ENCODE measurements at regions not wholly inside any gene's neighbourhood (a gene's known extent, or its start where the extent isn't known, plus 50 kb on each side); places are given as distances from the start of the nearest gene placed in this dataset.

DNA sequence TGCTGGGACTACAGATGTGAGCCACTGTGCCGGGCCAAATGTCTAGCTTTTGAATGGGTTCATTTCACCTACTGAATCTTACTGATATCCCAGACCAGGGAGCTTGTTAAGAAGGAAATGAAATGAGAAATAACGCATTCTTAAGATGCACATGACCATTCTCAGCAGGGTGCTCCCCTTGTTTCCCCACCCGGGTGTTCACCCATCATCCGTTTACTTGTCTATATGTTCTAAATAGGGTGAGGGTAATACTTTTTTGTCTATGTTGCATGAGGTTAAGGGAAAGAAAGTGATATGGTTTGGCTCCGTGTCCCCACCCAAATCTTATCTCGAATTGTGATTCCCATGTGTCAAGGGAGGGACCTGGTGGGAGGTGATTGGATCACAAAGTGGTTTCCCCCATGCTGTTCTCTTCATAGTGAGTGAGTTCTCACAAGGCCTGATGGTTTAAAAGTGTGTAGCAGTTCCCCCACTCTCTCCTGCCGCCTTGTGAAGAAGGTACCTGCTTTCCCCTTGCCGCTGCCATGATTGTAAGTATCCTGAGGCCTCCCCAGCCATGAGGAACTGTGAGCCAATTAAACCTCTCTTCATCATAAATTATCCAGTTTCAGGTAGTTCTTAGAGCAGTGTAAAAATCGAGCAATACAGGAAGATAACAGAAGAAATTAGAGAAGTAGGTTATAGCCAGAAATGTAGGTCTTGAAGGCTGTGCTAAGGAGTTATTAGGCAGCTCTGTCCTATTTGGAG is 129.1 kb downstream of the DDX1 start:
- no peak for DNase-seq

DNA sequence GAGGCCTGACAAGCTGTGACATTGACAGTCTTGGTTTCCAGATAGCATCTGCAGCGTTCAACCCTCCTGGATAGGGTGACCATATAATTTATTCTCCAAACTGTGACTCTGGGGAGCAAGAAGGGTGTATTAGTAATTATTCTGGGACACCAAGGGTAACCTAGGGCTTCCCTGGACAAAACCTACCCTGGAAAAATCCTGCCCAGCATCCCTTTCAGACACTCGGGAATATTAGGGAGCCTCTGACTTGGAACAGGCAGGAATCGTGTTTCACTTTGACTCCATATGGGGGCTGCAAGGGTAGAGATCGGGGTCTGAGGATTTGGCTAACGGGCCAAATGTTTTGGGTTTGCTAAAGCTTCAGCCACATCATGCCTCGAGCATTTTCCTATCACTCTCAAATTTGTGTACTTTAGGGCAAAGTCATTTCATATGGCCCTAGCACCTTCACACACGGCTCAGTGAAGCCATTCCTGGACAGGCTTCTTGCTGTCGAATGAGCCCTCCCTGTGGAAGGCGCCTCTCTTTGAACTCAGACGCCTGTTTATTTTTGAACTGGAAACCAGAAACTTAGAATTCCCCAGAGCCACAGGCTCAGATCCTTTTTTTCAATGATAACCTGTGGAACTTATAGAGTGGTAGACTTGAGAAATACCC is 129.9 kb downstream of the DDX1 start:
- no peak for DNase-seq

DNA sequence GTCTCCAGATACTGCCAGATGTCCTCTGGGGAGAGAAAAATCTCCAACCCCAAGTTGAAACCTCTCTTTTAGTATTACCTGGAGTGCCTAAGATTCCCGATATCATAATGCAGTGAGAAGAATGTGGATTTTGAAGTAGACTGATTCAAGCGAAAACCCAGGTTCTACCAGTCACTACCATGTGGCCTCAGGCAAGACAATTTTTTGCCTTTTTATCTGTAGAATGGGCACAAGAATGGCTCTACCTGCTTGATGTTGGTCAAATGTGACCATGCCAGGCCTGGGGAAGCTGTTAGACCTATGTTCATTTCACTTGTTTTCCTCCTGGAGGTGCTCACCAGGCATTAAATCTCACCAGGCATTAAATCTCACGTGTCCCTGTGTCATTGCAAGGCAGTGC is 131.3 kb downstream of the DDX1 start:
- no peak for DNase-seq

DNA sequence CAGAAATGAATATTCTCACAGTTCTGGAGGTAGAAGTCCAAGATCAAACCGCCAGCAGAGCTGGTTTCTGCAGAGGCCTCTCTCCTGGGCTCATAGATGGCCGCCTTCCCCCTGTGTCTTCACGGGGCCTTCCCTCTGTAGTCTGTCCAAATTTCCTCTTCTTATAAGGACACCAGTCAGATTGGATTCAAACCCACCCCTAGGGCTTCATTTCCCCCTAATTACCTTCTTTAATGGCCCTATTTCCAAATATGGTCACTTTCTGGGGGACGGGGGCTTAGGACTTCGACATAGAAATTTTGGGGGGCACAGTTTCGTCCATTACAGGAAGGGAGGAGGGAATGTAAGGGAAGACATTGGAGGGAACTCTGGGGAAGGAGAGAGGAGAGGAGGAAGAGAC is 132.6 kb downstream of the DDX1 start:
- DNase-seq, result no peak

DNA sequence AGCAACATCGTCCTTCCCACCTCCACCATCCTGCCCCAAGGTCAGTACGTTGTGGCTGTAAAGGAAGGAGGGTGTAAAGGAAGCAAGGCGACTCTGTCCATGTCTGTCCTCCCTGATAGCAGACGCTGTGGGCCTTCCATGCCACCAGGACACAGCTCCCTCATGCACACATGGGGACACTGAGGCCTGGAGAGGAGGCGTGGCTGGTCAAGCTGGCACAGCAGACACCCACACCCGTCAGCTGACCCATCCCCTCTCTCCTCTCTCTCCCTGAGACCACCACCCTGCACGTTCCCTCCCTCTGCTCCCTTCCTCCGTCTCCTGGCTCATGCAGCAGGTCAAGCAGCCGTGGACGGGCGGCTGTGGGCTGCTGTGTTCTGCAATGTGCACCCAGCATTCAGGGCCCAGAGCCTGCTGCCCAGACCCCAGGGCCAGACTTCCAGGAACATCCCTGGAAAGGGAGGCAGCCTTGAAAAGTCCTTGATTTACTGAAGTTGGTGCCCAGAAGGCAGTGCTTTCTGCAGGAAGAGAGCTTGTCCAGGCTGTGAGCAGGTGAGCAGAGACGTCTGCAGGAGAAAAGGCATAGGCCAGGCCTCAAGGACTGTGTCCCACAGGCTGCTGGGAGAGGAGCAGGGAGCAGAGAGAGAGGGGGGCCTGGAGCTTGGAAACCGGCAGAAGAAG is 133.6 kb downstream of the DDX1 start:
- DNase-seq, result no peak

- DNase-seq, result no peak
Observed at GRCh38 chr2:15725782-15726112, 134.1 kb downstream of the DDX1 start.

GRCh38 chr2:15726321-15727057 is 134.8 kb downstream of the DDX1 start:
- no peak for DNase-seq

DNA sequence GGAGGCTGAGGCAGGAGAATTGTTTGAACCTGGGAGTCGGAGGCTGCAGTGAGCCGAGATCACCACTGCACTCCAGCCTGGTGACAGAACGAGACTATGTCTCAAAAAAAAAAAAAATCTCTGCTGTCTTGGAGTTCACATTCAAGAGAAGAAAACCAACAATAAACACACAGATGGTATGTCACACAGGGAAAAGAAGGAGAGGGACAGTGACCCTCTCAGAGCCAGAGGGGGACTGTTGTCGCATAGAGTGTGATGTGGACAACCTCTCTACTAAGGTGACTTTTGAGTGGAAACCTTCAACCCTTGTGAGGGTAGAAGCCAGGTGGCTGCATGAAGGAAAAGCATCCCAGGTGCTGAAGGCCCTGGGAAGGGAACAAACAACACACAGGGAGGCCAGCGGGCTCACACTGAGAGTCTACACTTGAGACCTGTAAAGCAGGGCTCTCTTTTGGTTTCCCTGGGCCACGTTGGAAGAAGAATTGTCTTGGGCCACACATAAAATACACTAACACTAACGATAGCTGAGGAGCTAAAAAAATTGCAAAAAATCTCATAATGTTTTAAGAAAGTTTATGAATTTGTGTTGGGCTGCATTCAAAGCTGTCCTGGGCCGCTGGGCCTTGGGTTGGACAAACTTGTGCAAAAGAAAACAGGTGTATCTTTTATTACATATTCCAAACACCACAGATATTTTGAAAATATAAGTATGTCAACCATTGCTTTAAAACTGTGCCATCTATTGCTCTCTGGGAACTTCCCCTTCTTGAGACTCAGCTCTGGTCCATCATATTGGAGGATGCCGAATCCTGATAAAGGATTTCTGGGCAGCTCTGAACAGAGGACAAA is 136.0 kb downstream of the DDX1 start:
- no peak for DNase-seq

DNA sequence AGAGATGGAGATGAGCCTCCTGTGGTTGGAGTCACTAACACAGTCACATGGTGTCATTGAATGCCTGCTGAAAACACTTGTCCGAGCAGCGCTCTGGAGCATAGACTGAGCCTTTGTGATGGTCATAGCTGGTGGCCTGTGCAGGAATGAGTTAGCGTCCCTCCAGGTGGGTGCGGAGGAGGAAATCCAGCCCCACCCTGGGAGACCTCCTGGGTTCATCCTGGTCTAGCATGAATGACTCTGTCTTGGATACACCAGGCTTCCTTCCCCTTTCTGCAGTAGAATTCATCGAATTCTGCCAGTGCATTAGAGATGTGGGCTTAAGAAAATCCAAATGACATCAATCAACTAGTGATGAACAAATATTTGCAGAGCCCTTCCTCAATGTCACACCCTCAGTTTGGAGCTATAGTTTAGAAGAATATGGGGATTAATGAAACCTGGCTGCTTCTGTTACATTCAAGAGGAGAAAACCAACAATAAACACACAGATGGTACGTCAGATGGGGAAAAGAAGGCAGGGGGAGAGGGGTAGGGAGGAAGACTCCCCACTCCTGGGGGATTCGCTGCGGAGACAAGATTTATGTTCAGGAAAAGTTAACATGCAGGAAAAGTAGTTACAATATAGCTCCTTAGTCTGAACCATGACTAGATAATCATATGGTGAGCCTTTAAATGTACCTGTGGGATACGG is 136.7 kb downstream of the DDX1 start:
- no peak for DNase-seq

GRCh38 chr2:15729001-15729400 is 137.3 kb downstream of the DDX1 start:
- no peak for DNase-seq

GRCh38 chr2:15729709-15730544 is 138.3 kb downstream of the DDX1 start:
- no peak for DNase-seq

DNA sequence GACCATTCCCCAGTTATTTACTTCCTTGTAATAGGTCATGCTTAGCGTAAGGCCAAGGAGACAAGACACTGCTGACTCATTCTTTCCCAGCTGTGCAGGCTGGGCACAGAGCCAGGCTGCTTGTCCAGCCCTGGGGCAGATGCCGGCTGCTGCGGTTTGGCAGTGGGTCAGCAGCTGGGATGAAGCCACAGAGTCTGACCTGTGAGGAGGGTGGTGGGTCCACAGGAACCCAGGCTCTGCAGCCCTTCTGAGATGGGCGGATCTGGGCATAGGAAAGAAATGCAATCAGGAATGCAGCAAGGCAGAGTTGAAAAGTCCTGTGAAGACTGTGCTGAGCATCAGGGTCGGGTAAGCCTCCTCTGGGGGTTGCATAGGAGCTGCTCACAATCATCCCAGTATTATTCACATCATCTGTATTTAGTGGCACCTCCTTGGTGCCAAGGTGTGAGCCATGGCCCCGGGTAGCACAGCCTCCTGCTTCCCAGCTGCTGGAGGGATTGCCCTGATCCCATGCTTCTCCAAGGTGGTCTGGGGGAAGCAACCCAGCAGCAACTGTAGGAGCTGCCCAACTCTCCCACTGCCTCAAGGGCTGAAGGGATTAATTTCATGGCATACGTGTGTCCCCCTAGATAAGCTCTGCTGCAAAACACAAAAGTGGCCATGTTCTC is 139.0 kb downstream of the DDX1 start:
- DNase-seq, result no peak

DNA sequence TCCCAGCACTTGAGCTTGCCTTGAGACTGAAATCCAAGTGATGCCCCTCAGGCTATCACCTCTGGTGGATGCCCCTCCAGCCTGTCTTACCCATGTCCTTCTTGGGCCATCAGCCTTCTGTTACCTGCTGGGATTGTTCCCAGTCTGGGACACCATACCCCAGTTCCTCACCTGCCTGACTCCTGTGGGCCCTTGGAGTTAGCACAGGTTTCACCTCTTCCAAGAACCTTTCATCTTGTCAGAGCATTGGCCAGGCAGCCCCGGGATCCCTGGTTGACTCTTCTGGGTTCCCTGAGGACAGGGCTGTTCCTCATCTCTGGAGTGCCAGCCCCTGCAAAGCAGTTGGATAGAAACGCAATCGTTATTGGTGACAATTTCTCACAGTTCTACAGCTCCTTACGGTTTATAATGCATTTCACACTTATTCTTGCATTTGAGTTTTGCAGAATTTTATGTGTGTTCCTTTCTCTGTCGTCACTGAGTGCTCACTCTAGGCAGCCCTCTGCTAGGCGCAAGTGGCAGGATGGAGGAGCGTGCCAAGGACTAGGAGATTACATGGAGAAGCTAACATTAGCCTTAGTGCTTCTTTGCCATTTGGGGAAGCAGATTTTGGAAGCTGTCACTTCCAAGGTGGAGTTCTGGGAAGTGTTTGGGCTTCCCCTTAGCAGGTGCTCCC is 139.7 kb downstream of the DDX1 start:
- DNase-seq, result no peak

GRCh38 chr2:15731889-15732271 is 140.2 kb downstream of the DDX1 start:
- DNase-seq, result no peak

DNA sequence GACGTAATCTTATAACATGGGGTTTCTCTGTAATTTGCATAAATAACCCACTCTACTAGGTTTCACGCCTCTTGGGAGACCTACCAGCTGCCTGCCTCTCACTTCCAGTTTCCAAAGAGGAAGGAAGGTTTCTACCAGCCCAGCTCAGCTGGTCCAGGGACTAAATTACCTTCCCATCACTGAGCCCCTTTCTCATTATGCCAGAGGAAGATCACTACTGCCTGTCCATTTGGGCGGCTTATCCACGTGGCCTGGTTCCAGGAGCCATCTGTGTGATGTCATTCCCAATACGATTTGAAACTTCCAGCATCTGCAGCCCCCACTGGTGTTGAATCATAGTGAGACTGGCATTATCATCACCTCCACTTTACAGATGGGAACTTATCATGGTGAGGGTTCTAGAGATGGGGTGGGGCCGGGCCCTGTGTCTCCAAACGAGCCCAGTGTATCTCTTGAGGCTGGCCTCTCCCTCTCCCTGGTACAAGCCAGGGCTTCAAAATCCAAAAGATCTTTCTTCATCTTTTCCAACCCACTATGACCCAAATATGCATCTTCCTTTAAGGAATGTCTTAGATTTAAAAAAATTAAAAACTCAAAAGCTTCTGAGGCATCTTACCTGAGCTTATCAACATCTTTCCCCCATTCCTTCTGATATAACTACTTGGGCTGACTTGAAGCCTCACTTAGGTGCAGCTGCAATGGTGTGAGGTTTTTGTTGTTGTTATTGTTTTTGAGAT is 140.8 kb downstream of the DDX1 start:
- DNase-seq, result no peak

DNA sequence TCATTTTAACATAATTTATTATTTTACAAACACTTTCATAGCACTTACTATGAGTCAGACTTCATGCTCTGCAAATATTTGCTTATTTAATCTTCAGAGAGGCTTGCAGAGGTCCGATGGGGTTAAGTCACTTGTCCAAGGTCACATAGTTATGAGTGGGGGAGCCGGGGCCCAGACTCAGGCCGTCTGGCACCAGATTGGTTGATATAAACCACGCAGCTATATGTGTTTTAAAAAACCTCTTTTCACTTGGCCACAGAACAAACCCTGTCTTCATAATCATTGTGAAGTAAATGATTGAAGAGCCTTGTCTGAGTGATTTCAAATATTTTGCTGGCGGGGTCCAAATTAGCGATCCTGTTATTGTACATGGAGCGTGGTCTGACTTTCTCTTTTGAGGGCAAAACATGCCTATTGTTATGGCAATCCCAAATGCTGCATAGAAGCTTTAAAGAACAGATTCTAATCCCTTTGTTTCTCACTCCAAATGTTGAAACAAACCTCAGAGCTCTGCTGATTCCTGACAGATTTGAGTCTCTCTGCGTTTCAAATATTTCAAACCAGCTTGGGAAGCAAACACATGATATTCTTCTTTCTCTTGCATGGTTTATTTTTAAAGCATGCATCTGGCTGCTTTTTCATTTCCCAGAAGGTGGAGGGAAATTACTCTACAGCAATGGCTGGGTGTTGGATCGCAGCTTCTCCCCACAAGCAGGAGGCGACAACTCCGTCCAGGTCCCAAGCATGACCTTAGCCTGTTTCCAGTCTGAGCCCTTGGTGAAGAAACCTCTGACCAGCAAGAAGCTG is 142.4 kb downstream of the DDX1 start:
- no peak for DNase-seq

GRCh38 chr2:15734674-15735483 is 143.2 kb downstream of the DDX1 start:
- no peak for DNase-seq
